Psoas muscle (tissue), 7 donors: ENCODE measurements at regions not wholly inside any gene's neighbourhood (a gene's known extent, or its start where the extent isn't known, plus 50 kb on each side); places are given as distances from the start of the nearest gene placed in this dataset.

Experiments
- ATAC-seq, 4 donors: fragments of 200-7000 bp; cut with Tn5 transposase; one replicate each; pipeline ENCODE4 v1.9.1; 2020; ENCODE audit warnings: moderate library complexity in 3 of 4, mild to moderate bottlenecking in 2 of 4
- DNase-seq, 2 donors: peaks; one replicate each; pipeline ENCODE4 v3.0.0-alpha.2; 2020
- H3K27ac ChIP-seq: fragments of 200-600 bp; one replicate; pipeline ENCODE4 v1.8.0; 2022
- H3K27me3 ChIP-seq, 3 donors: fragments of 200-600 bp in 1 of 3; one replicate each; pipeline versions ENCODE4 v1.6.1 to v1.8.0; 2013 to 2022; ENCODE audit warnings: low read length in 2 of 3, mild to moderate bottlenecking in 2 of 3, moderate library complexity in 1 of 3; ENCODE audit not compliant: insufficient read depth in 3 of 3
- H3K36me3 ChIP-seq, 2 donors: fragments of 200-600 bp in 1 of 2; one replicate each; pipeline versions ENCODE4 v1.6.1 to v1.8.0; 2013 to 2022; ENCODE audit warnings: low read depth in 1 of 2, mild to moderate bottlenecking in 1 of 2, moderate library complexity in 1 of 2; ENCODE audit not compliant: insufficient read depth in 1 of 2
- H3K4me1 ChIP-seq: fragments of 200-600 bp; one replicate; pipeline ENCODE4 v1.8.0; 2022
- H3K4me3 ChIP-seq: fragments of 200-600 bp; one replicate; pipeline ENCODE4 v1.8.0; 2022; ENCODE audit warnings: mild to moderate bottlenecking
- H3K9me3 ChIP-seq: fragments of 200-600 bp; one replicate; pipeline ENCODE4 v1.8.0; 2022
- CTCF ChIP-seq: fragments of 200-600 bp; IDR thresholded peaks from one replicate; pipeline ENCODE4 v1.8.0; 2022; ENCODE audit warnings: antibody characterized with exemption
- WGBS, 3 donors: extraction: QIAGEN DNeasy Blood & Tissue Kit; methylation state at CpG; one replicate each; pipeline versions ENCODE4 v1.1.6 to v1.1.7; 2013; 5-methylcytosine and 5-hydroxymethylcytosine counted together
- intact Hi-C, 2 donors: fragments of 100-400 bp; cut with DNase I; formaldehyde crosslinking; loops; one replicate each; pipeline versions ENCODE4 v1.11.0 to v1.14.2; 2022
- donor health status: healthy with polysubstance abuse.
- donor health status: DM: no; HTN: no; CAD: no; lungs with moderate emphysema.
- donor health status: Bipolar disorder and iron deficiency.
- donor health status: healthy.
- donor health status: DM: yes; HTN: yes; CAD: no.
- donor health status: DM: no; HTN: no; CAD: no.
- donor health status: DM: yes; HTN: yes; CAD: no.

GRCh38 chr14:25943329-25943728, 654.5 kb downstream of the NOVA1 start:
- no peak overlapping the region for H3K4me3 ChIP-seq
- 73 to 89% (median 84%) methylated on average over 1 of the region's 1 CpG for WGBS, 3 donors
- no peak for ATAC-seq
- H3K27me3 ChIP-seq = no peaks in the 10 kb centered on the region
- intact Hi-C loops = no loop called here
- no peak for TF ChIP-seq CTCF
- H3K27ac ChIP-seq = no peak overlapping the region
- no peaks in the 10 kb centered on the region for H3K9me3 ChIP-seq
- no peaks in the 10 kb centered on the region for H3K4me1 ChIP-seq
- no peak for DNase-seq
- H3K36me3 ChIP-seq = no peaks in the 10 kb centered on the region

GRCh38 chr14:25942090-25942489, 655.7 kb downstream of the NOVA1 start:
- WGBS, 3 donors = 65 to 67% (median 67%) methylated on average over 3 of the region's 3 CpGs
- intact Hi-C loops = no loop called here
- Histone ChIP-seq H3K36me3 (no peaks in the 10 kb centered on the region), H3K4me3 (no peak overlapping the region), H3K27ac (no peak overlapping the region), H3K9me3 (no peaks in the 10 kb centered on the region), H3K27me3 (no peaks in the 10 kb centered on the region), H3K4me1 (no peaks in the 10 kb centered on the region)
- TF ChIP-seq CTCF = no peak
- DNase-seq = no peak
- no peak for ATAC-seq

- Histone ChIP-seq H3K36me3 (no peaks in the 10 kb centered on the region), H3K9me3 (no peaks in the 10 kb centered on the region), H3K4me3 (no peak overlapping the region), H3K4me1 (no peaks in the 10 kb centered on the region), H3K27ac (no peak overlapping the region), H3K27me3 (no peaks in the 10 kb centered on the region)
- intact Hi-C loops = no loop called here
- ATAC-seq = no peak
- no peak for TF ChIP-seq CTCF
- DNase-seq = no peak
- 54 to 60% (median 55%) methylated on average over 3 of the region's 3 CpGs for WGBS, 3 donors
These were observed 664.1 kb downstream of the NOVA1 start for GRCh38 chr14:25933731-25934130.

- Histone ChIP-seq H3K9me3 (no peaks in the 10 kb centered on the region), H3K36me3 (no peaks in the 10 kb centered on the region), H3K4me3 (no peak overlapping the region), H3K27me3 (no peaks in the 10 kb centered on the region), H3K4me1 (no peaks in the 10 kb centered on the region), H3K27ac (no peak overlapping the region)
- WGBS, 3 donors = 51 to 58% (median 52%) methylated on average over 7 of the region's 7 CpGs
- DNase-seq (no peak), ATAC-seq (no peak)
- intact Hi-C loops = no loop called here
- no peak for TF ChIP-seq CTCF
These were observed 667.8 kb downstream of the NOVA1 start for GRCh38 chr14:25929881-25930615.

- Histone ChIP-seq H3K4me1 (no peaks in the 10 kb centered on the region), H3K4me3 (no peak overlapping the region), H3K27ac (no peak overlapping the region), H3K9me3 (no peaks in the 10 kb centered on the region), H3K27me3 (no peaks in the 10 kb centered on the region), H3K36me3 (no peaks in the 10 kb centered on the region)
- TF ChIP-seq CTCF = no peak
- WGBS, 3 donors = 76 to 87% (median 77%) methylated on average over 9 of the region's 9 CpGs
- intact Hi-C loops = no loop called here
- ATAC-seq (no peak), DNase-seq (no peak)
These were observed 686.0 kb downstream of the NOVA1 start for GRCh38 chr14:25911831-25912230.
